HFFc6 (cell line): ENCODE measurements at regions not wholly inside any gene's neighbourhood (a gene's known extent, or its start where the extent isn't known, plus 50 kb on each side); places are given as distances from the start of the nearest gene placed in this dataset.

Experiments used
- DNase-seq: peaks from one replicate; pipeline ENCODE4 v3.0.0-alpha.2; 2018
- H3K27ac Mint-ChIP-seq: 2 replicates; pipeline ENCODE4 v1.8.0; 2020; ENCODE audit warnings: mild to moderate bottlenecking, mixed read lengths
- H3K27me3 Mint-ChIP-seq: 2 replicates; pipeline ENCODE4 v1.8.0; 2021; ENCODE audit warnings: mild to moderate bottlenecking, moderate library complexity, mixed read lengths; ENCODE audit not compliant: insufficient read depth
- H3K36me3 Mint-ChIP-seq: 2 replicates; pipeline ENCODE4 v1.8.0; 2021; ENCODE audit warnings: low read depth, mixed read lengths
- H3K4me1 Mint-ChIP-seq: 2 replicates; pipeline ENCODE4 v1.8.0; 2020; ENCODE audit warnings: low read depth, mixed read lengths
- H3K4me3 Mint-ChIP-seq: 2 replicates; pipeline ENCODE4 v1.8.0; 2020; ENCODE audit warnings: mild to moderate bottlenecking, moderate library complexity, mixed read lengths
- H3K9me3 Mint-ChIP-seq: 2 replicates; pipeline ENCODE4 v1.8.0; 2020; ENCODE audit warnings: mild to moderate bottlenecking, mixed read lengths
- TF ChIP-seq, protein P1 (sequence below): fragments of 200-600 bp; sonication (generic); IDR thresholded peaks from 2 replicates; pipeline ENCODE4 v1.5.0; 2021; ENCODE audit warnings: antibody characterized with exemption, mild to moderate bottlenecking

DNA sequence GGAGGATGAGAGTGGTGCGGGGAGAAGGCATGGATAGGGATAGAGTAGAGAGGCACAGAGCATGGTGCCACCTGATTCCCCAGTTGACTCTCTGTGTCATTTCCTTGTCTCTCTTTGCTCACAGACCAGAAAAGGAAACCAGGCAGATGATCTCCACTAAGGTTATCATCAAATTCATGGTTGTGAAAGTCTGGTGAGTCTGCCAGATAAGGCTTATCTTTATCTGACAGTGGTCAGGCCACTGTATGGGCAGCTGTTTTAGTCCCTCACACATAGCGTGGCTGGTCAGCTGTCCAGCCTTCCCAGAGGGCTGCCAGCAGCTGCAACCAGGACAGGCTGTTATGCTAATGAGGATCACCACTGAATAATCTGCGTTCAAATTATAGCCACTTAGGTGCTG is 99.0 kb downstream of the ADRA2A start:
- H3K4me1 Mint-ChIP-seq: no peaks in the 10 kb centered on the region
- H3K9me3 Mint-ChIP-seq: peaks cover 12% of the 10 kb centered on the region
- no peak for DNase-seq
- no peaks in the 10 kb centered on the region for H3K27me3 Mint-ChIP-seq
- TF ChIP-seq, protein P1, sequence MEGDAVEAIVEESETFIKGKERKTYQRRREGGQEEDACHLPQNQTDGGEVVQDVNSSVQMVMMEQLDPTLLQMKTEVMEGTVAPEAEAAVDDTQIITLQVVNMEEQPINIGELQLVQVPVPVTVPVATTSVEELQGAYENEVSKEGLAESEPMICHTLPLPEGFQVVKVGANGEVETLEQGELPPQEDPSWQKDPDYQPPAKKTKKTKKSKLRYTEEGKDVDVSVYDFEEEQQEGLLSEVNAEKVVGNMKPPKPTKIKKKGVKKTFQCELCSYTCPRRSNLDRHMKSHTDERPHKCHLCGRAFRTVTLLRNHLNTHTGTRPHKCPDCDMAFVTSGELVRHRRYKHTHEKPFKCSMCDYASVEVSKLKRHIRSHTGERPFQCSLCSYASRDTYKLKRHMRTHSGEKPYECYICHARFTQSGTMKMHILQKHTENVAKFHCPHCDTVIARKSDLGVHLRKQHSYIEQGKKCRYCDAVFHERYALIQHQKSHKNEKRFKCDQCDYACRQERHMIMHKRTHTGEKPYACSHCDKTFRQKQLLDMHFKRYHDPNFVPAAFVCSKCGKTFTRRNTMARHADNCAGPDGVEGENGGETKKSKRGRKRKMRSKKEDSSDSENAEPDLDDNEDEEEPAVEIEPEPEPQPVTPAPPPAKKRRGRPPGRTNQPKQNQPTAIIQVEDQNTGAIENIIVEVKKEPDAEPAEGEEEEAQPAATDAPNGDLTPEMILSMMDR: no peak
- no peak overlapping the region for H3K4me3 Mint-ChIP-seq
- H3K27ac Mint-ChIP-seq: no peak overlapping the region
- no peaks in the 10 kb centered on the region for H3K36me3 Mint-ChIP-seq

DNA sequence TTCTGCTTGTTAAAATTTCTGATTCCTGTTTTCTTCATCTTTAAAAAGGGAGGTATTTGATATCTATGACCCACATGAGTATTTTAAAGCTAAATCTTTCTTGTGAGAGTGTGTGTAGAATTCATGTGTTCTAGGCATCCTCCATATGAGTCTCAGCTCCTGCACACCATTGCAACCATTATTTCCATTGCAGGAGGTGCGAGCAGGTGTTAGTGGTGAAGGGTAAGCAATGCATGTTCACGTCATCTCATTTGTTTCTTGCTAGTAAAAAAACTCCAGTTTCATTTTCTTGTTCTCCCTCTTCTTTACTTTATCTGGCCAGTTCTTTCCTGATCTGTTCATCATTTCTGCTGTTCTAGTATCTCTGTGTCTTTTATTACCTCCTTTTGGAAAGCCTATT is 100.5 kb downstream of the ADRA2A start:
- no peak overlapping the region for H3K27ac Mint-ChIP-seq
- no peaks in the 10 kb centered on the region for H3K4me1 Mint-ChIP-seq
- DNase-seq: no peak
- H3K4me3 Mint-ChIP-seq: no peak overlapping the region
- no peaks in the 10 kb centered on the region for H3K27me3 Mint-ChIP-seq
- no peaks in the 10 kb centered on the region for H3K36me3 Mint-ChIP-seq
- TF ChIP-seq, protein P1: no peak
- peaks cover 12% of the 10 kb centered on the region for H3K9me3 Mint-ChIP-seq

DNA sequence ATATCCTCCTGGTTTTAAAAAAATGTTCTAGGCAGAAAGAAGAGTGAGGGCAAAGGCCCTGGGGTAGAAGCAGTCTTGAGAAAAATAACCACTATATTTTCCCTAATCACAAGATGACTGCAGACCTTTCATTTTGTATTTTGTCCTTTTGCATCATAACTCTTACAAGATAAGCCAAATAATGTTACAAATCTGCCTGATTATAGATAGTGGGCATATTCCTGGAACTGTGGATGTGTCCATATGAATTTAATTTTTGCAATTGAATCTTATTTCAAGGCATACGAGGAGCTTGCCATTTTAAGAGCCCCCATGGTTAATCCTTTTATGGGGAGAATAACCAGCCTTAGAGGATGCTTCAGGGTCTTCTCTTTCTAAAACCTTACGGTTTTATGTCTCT is 102.7 kb downstream of the ADRA2A start:
- Mint-ChIP-seq H3K27me3 (no peaks in the 10 kb centered on the region), H3K36me3 (no peaks in the 10 kb centered on the region), H3K4me1 (no peaks in the 10 kb centered on the region), H3K4me3 (no peak overlapping the region), H3K27ac (no peak overlapping the region), H3K9me3 (peaks cover 13% of the 10 kb centered on the region)
- TF ChIP-seq, protein P1: no peak
- no peak for DNase-seq

DNA sequence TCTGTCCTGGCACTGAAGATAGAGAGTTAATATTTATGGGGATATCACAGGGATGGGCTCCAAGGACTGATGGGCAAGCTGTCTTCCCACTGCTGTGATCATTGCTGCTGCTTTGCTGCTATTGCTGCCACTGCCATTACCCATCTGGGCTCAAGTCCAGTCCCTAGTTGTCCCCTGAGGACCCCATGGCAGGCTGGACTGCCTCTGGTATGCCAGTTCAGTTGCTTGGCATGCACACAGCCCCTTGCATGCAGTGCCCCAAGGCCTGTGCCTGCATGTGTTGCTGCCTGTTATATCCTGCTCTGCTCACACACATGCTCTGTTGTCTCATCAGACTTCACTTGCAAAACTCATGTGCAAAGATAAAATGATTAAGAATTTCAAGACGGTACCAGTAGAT is 109.5 kb downstream of the ADRA2A start:
- H3K4me3 Mint-ChIP-seq: no peak overlapping the region
- TF ChIP-seq, protein P1: no peak
- H3K27me3 Mint-ChIP-seq: no peaks in the 10 kb centered on the region

DNA sequence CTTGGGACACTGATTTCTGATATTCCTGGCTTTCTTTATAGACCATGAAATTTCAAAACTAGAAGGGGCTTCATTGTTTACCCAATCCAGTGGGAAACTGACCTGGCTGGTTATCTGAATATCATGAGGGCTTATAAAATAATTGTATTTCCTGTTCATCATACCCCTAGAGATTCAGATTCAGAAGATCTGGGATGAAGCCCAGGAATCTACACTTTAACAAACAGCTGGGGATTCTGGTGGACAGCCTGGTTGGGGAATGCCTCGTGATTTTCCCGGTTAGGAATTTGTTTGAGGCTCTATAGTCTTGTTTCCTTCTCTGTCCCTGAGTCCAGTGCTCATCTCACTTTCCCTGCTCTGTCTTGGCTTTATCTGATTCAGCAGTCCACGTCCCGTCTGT is 110.3 kb downstream of the ADRA2A start:
- no peaks in the 10 kb centered on the region for H3K4me1 Mint-ChIP-seq
- TF ChIP-seq, protein P1: no peak
- H3K27ac Mint-ChIP-seq: no peak overlapping the region
- no peaks in the 10 kb centered on the region for H3K27me3 Mint-ChIP-seq
- no peak overlapping the region for H3K4me3 Mint-ChIP-seq
- no peaks in the 10 kb centered on the region for H3K36me3 Mint-ChIP-seq
- no peak for DNase-seq
- H3K9me3 Mint-ChIP-seq: peaks cover 8% of the 10 kb centered on the region

More for the DNA sequence above, 109.5 kb downstream of the ADRA2A start:
- Mint-ChIP-seq H3K36me3 (no peaks in the 10 kb centered on the region), H3K4me1 (no peaks in the 10 kb centered on the region), H3K9me3 (peaks cover 8% of the 10 kb centered on the region), H3K27ac (no peak overlapping the region)
- DNase-seq: no peak

DNA sequence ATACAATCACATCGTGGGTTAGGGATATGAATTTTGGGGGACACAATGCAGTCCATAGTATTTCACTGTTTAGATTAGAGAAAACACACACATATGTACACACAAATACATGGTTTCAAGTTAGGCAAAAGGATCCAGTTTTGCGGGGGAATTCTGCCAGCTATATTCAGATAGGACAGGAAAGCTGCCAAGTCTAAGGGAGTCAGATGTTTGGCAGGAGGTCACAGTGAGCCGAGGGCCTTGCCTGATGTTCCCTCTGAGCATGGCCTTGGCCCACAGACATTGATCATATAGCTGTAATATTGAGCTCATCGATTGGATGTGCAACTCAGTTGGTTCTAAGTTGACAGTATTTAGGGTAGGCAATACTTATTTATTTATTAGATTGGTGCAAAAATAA is 122.8 kb downstream of the ADRA2A start:
- no peaks in the 10 kb centered on the region for H3K4me1 Mint-ChIP-seq
- H3K36me3 Mint-ChIP-seq: no peaks in the 10 kb centered on the region
- H3K27me3 Mint-ChIP-seq: peaks cover 2% of the 10 kb centered on the region; the same call in 1 of the 2 replicates
- peaks cover 24% of the 10 kb centered on the region for H3K9me3 Mint-ChIP-seq
- H3K4me3 Mint-ChIP-seq: no peak overlapping the region
- TF ChIP-seq, protein P1: no peak
- DNase-seq: no peak
- no peak overlapping the region for H3K27ac Mint-ChIP-seq
